DLD1 (cell line): ENCODE measurements at regions not wholly inside any gene's neighbourhood (a gene's known extent, or its start where the extent isn't known, plus 50 kb on each side); places are given as distances from the start of the nearest gene placed in this dataset.
"Not testable (repeated sequence)": the region's sequence is repeated elsewhere in the genome, so short reads cannot be mapped to it uniquely, and the experiment has no call there.

Experiments used
- in situ Hi-C: cut with HindIII; loops from 2 replicates; pipeline ENCODE4 v1.10.0; 2017; ENCODE audit warnings: low sequenced_read_pairs

DNA sequence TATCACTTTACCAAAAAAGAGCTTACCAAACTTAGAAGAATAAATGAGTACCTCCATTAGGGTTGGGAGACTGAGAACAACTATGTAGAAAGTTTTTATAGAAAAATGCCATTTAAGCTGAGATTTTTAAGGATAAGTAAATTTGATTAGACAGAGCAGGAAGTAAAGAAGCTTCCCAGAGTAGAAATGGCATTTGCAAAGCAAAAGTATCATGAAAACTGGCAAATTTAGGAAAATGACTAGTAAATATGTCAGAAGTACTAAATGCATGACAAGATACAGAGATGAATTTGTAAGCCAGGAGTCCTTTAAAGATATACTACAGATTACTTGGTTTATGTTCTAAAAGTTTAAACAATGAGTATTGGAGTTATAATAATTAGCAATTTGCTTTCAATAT is 2581.8 kb downstream of the PCDH9 start:
- in situ Hi-C loops = no loop called here

DNA sequence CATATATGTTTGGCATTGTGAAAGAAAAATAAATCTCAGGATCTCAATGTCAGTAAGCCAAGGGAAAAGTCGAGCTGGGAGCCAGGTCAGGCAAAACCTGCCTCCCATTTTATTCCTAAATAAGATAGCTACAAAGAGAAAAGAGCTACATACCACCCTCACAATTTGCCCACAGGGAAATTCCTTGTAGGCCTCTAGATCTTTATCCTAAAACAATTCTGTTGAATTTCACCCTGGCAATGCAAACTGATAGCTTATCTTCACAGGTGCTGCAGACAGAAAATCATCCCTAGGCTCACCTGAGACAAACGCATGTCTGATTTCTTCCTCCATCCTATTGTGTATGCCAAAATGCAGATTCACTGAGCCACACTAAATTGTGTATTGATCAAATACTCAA is 2587.1 kb downstream of the PCDH9 start:
- in situ Hi-C loops = no loop called here

DNA sequence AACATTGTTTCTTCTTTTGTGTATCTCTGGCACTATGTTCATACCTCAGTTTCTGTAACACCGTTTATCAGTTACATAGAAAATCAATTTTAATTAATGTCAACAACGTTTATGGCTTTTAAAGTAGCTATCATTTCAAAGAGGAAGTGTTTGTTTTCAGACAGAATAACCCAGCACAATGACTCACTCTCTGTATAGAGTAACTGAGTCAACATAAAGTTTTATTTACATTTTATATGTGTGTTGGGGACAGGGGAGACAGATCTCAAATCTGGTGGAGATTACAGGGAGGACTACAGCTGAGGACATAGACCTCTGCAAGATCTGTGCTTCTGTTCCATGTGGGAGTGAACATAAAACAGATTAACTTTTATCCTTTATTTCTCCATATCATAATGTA is 2590.1 kb downstream of the PCDH9 start:
- in situ Hi-C loops = no loop called here

DNA sequence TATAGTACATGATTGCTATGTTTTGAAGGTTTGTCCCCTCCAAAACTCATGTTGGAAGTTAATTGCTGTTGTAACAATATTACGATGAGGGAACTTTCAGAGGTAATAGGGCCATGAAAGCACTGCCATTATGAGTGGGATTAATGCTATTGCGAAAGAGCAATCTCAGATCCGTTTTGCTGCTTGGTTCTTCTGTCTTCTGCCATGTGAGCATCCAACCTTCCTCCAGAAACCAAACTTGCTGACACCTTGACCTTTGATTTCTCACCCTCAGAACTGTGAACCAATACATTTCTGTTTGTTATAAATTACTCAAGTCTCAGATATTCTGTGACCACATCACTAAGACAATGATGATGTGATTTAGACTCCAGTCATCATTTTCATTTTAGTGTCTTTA is 2590.9 kb downstream of the PCDH9 start:
- in situ Hi-C loops = no loop called here

DNA sequence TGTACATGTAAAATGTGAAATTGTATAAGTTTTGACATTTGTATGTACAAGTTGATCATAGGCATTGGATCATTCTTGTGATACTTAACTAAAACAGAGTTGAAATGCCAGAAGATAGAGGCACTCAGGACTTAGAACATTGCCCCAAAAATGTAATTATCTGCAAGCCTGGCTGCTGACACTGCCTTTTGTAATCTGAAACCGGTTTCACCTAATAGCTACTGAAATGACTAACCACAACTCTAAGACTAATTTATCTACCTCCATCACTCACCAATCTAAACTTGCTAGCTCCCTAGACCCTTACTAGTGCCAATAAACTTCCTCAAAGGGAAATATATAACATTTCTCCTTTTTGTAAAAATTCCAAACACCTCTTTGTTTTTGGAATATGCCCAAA is 2596.2 kb downstream of the PCDH9 start:
- in situ Hi-C loops = no loop called here

DNA sequence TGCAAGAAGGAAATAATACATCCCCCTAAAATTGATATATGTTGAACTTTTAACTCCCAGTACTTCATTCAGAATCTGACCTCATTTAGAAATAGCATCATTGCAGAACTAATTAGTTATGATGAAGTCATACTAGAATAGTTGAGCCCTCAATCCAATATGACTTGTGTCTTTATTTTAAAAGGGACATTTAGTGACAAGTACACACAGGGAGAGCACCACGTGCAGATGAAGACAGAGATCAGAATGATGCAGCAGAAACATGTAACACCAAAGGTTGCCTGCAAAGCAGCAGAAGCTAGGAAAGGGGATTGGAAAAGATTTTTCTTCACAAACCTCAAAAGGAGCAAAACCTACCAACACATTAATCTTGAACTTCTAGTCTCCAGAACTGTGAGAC is 2602.5 kb downstream of the PCDH9 start:
- in situ Hi-C loops = no loop called here

DNA sequence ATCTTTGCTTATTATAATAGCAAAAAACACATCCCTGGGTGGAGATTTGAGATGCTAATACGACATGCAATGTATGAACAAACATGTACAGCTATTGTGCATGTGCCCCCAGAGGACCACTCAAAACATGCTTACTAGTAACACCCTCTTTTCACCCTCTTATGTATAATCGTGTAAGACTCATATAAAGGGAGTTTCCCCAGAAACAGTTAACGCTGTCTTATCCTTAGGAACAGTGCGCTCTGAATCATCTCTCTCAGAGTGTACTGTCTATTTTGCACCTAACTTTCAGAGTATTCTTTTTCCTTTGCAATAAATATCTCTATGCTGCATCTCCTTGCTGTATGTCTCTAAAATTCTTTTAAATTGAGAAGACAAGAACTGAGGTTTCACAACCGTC is 2604.0 kb downstream of the PCDH9 start:
- in situ Hi-C loops = no loop called here

DNA sequence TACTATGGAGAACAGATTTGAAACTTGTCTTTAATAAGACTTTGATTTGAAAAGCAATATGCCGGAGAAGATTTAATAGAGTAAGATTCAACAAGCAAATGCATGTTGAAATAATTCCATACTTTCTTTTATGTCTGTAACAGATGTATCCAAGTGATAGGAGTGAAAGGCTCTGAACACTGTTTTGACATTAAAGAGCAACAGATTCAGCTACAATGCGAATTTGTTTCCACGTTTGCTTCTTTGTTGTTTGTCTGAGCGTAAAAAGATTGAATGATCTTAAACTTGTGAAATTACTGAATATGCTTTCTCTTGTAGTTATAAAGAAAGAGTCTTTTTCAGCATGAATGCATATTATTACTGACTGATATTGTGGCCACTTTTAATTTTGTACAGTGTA is 2612.9 kb downstream of the PCDH9 start:
- in situ Hi-C loops = no loop called here

DNA sequence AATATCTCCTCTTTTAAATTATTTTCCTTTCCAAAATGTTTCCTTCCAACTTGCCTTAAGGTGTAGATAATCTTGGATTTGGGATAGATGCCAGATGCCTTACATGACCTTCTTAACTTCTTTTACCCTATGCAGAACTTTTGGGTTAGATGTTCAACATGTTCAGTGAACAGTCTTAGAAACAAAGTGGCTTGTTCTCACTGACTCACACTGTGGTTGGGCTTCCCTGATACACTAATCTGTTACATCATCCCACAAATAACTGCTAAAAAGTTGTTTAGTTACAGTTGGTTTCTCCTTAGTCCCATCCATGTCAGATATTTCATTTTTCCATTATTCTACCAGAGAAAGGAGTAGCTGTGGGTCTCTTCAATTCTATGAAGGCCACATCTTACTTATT is 2638.2 kb downstream of the PCDH9 start:
- in situ Hi-C loops = no loop called here

DNA sequence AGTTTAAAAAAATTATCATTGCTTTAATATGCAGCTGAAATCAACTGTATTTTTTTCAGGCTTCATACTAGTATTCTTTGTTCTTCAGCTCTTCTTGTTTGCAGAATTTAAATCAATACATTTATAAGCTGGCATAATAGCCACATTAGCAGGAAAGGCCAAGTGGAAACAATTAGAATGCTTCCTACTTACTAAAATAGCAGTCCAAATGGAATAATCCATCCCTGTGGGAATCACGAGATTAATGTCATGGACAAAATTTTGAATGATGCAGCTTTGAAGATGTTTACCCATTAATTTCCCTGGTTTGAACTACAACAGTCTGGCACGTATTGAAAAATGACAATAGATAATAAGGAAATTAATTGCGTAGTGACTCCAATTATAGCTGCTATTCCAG is 2650.8 kb downstream of the PCDH9 start:
- in situ Hi-C loops = no loop called here

DNA sequence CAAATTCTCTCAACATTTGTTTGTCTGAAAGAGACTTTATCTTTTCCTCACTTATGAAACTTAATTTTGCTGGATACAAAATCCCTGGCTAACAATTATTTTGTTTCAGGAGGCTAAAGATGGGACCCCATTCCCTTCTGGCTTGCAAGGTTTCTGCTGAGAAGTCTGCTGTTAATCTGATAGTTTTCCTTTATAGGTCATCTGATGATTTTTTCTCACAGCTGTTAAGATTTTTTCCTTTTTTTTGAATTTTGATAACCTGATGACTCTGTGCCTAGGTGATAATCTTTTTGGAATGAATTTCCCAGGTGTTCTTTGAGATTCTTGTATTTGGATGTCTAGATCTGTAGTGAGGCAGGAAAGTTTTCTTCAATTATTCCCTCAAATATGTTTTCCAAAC is 2661.4 kb downstream of the PCDH9 start:
- in situ Hi-C loops = no loop called here

DNA sequence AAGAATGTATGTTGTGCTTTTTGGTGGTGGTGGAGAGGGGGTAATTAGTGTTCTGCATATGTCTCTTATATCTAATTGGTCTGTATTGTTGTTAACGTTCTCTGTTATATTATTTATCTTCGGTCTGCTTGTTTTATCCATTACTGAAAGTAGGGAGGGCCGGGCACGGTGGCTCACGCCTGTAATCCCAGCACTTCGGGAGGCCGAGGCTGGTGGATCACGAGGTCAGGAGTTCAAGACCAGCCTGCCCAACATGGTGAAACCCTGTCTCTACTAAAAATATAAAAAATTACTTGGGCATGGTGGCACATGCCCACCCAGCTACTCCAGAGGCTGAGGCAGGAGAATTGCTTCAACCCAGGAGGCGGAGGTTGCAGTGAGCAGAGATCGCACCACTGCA is 2672.1 kb downstream of the PCDH9 start:
- in situ Hi-C loops = not testable (repeated sequence)

DNA sequence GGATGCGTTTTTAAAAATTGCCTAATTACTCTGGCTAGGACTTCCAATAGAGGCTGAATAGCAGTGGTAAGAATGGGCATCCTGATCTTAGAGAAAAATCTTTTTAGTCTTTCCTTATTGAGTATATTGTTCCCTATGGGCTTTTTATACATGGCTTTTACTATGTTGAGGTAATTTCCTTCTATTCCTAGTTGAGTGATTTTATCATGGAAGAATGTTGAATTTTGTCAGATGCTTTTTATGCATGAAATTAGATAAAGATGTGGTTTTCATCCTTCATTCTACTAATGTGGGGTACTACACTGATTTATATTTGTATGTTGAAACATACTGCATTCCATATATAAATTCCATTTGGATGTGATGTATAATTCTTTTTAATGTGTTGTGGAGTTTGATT is 2673.8 kb downstream of the PCDH9 start:
- in situ Hi-C loops = no loop called here

DNA sequence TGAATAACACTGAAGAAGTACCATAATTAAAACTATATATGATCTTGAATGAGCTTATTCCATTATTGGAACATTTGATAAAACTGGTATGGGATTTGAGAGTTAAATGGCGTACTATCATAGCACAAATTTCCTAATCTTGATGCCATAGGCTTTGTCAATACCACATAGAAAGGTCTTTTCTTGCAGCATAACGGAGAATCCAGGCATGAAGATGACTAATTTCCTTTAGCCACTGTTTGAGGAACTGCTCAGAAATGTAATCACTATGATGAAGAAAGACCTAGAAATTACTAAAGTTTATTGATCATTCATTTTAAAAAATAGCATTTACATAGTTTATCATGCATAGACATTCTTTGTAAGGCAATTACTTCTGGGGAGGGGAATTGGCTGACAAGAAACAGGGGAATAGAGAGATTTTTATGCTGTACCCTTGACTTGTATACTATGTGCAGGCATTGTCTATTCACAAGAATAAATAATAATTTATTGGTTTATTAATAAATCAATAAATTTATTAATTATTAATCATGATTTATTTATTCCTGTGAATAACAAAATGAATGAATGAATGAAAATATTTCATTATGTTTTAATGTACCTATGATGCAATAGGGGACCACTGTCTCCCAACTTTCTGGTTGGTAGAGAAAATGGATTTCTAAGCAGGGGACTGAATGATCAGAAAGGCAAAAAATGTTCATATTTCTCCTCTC is 2676.6 kb downstream of the PCDH9 start:
- in situ Hi-C loops = no loop called here

DNA sequence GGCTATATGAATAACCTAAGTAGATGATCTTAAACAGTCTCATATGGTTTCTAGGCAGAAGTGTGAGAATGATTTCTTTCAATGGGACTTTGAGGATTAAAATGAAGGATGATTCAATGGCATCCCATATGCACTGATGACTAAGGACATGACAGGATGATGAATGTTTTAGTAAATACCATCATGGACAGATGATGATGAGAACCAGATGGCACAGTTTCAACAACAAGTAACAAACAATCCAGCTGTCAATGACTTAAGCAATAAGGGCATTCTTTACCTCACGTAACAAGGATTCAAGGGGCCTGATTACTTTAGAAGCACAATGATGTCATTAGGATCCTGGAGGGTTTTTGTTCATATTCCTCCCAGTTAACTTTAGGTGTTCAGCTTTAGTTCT is 2678.4 kb downstream of the PCDH9 start:
- in situ Hi-C loops = no loop called here

DNA sequence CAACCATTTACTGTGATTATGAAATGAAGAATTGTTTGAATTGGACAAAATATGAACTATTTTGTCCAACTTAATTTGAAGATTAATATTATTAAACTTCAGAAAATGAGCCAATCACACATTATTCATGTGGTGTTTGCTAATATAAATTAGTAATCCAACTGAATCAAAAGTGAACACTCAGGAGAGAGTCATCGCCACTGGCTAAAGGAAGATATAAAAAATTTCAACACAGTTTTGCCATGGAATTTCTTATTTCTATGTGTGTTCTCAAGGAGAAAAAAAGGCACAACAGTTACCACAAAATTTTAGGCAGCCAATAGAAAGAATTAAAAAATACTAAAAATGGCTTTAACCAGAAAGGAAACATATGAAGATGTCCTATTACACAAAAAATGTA is 2683.8 kb downstream of the PCDH9 start:
- in situ Hi-C loops = no loop called here

DNA sequence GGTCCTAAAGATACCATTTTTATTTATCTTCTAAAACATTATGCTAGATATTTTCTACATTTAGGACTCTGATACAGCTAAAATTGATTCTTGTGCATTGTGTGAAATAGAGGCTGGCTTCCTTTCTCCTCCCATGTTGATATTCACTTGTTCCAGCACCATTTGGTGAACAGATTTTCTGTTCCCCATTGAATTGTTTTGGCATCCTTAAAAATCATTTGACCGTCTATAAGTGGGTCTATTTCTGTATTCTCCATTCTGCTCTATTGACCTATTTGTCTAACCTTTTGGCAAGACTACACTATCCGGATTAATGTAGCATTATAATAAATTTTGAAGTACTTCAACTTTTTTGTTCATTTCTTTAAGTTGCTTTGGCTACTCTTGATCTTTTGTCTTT is 2689.2 kb downstream of the PCDH9 start:
- in situ Hi-C loops = no loop called here

DNA sequence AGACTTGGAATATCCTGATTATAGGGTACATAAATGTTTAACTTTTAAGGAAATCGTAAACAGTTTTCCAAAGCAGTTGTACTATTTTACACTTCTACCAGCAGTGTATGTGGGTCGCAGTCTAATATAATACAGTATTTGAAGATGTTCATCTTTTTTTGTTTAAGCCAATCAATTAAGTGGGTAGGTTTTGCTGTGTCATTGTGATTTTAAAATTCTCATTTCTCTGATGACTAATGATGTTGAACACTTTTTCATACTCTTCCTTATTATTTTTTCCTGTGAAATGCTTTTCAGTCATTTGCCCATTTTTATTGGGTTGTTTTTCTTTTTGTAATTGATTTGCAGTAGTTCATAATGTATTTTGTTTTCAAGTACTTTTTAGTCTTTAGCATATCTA is 2689.7 kb downstream of the PCDH9 start:
- in situ Hi-C loops = no loop called here

DNA sequence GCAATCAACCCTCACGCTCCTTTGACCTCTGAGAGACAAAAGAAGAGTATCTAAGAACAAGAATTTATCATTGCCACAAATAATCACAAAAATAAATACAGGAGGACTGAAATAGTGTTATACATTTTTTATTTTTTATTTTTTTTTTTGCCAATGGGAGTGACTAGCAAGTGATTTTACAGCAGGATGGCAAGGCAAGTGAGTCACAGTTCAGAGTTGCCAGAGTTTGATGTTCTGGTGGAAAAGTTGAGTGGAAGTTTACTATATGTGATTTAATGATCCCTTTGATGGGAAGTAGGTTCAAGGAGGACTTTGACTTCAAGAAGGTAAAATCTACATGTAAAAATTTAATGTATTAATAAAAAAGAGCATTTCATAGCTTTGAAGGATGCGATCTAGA is 2691.4 kb downstream of the PCDH9 start:
- in situ Hi-C loops = no loop called here

DNA sequence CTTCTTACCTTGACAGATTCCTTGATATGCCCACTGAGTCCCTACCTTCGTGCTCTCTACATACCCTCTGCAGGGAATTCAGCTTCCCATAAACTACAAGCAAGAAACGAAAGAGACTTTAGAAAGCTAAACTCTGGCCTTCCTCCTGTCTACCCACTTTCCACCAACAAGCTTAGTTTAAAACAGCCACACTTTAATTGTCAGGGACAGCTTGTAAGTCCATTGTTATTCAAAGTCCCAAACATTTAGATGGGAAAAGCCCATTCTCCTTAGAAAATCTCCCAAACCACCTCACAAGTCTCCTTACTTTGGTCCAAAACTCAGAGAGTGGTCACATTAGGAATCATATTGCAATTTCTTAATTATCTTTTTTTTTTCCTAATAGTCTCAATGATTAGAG is 2695.8 kb downstream of the PCDH9 start:
- in situ Hi-C loops = no loop called here

DNA sequence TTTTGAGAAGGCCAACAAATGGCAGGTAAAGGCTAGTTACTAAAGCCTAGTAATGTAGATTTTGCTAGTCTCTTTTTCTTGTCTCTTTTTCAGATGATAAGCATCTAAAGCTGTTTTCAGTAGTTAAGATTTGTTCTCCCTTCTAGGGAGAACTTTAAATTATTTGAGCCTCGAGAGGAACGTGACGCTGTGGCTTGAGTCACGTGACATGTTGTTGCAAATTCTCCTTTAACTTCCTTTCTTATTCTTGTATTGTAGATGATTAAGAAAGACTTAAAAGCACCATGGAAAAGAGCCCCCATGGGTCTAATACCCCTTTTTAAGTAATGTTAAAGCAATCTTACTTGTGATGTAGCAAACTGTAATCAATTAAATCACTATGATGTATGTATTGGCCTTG is 2698.7 kb downstream of the PCDH9 start:
- in situ Hi-C loops = no loop called here

DNA sequence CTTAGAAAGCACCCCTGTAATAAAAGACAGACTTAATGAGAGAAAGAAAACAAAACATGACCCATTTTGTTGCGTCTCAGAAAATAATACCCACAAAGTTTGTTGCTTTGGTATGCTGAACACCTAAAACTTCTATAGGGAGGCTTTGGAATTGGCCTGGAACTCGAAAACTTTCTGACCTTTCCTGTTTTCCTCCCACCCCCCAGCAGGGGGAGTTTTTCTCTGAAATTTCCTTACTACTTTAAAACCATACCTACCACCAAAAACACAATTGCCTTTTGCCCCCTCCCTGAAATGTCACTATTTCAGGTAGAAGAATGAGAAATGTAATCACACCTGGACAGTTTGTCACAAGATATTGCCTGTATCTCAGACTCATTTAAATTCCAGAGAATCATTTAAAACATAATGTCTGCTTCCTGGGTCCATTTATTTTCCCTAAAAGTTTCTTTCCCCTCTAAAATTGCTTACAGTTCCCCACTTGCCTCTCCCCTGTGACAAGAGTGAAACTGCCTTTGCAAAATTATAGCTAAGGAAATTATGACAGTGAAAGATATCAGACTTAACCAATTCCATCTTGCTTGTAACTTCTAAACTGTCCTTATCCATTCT is 2700.2 kb downstream of the PCDH9 start:
- in situ Hi-C loops = no loop called here

DNA sequence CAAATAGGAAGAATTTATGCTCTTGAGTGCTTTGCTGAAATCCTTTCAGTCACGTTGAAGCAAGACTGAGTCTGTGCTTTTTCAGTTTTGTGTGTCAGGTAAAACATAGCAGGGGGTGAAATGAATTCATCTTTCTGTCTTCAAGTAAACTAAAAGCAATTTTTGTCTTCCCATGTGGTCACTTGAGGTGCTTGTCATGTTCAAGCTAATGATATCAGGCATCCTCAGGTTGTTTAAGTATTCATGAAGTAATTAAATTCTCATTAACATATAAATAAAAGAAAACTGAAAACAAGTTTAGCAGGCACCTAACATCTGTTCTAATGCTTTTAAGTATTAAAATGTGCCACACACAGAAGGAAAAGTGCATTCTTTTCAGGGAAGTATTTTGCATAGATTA is 2701.3 kb downstream of the PCDH9 start:
- in situ Hi-C loops = no loop called here
